ENCODE measurements at regions not wholly inside any gene's neighbourhood (a gene's known extent, or its start where the extent isn't known, plus 50 kb on each side); places are given as distances from the start of the nearest gene placed in this dataset.

DNA sequence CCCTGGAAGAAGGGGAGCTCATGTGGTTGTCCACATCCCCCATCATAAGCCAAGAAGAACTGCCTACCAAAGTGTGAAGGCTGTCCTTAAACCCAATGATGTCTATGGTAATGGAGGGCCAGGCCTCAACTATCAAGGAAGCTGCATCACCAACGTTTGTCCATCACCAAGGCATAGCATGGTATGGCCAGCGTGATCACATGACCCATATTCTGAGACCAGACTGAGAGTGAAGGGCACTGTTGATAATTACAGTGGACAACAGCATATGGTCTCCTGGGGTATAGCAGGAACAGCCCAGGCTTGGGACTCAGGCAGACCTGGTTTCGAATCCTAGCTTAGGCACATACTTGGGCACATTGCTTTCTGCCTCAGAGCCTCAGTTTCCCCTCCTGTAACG is 218.2 kb upstream of the RREB1 start:
- Histone ChIP-seq H3K36me3 (replicated peaks; ENCODE audit: control insufficient read depth, insufficient read depth, low read length) (no peaks in the 10 kb centered on the region), H3K27me3 (ENCODE audit: control insufficient read depth, insufficient read depth, low read length) (no peaks in the 10 kb centered on the region), H3K4me3 (ENCODE audit: insufficient read depth, low read depth, low read length) (no peak overlapping the region)
- DNase-seq = no peak

DNA sequence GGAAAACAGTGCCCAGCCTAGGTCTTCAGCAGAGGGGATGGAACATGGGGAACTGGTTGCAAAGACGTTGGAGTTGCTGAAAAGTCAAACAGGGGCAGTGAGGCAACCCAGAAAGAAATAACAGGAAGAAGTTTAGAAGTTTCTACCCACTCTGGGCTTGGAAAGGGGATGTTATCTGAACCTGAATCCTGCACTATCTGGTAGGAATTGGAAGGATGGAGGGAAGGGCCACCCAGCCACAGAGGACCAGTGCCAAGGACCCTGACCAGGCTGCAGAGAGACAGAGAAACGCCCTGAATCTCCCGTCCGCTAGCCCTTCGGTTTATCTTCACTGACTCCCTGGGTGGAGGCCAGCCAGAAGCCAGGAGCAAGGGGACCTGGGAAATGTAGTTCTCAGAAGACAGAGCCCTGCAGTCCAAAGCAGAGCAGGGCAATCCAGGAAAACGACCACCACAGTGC is 217.3 kb upstream of the RREB1 start:
- peak; percentile 66 for DNase-seq
- H3K36me3 ChIP-seq (replicated peaks; ENCODE audit: control insufficient read depth, insufficient read depth, low read length) = no peaks in the 10 kb centered on the region
- no peak overlapping the region for H3K4me3 ChIP-seq (ENCODE audit: insufficient read depth, low read depth, low read length)
- H3K27me3 ChIP-seq (ENCODE audit: control insufficient read depth, insufficient read depth, low read length) = no peaks in the 10 kb centered on the region

- H3K4me3 ChIP-seq (ENCODE audit: insufficient read depth, low read depth, low read length) = no peak overlapping the region
- peak; percentile 47 for DNase-seq
- H3K36me3 ChIP-seq (replicated peaks; ENCODE audit: control insufficient read depth, insufficient read depth, low read length) = no peaks in the 10 kb centered on the region
- H3K27me3 ChIP-seq (ENCODE audit: control insufficient read depth, insufficient read depth, low read length) = no peaks in the 10 kb centered on the region
Observed at GRCh38 chr6:6891125-6891721, 216.5 kb upstream of the RREB1 start.

DNA sequence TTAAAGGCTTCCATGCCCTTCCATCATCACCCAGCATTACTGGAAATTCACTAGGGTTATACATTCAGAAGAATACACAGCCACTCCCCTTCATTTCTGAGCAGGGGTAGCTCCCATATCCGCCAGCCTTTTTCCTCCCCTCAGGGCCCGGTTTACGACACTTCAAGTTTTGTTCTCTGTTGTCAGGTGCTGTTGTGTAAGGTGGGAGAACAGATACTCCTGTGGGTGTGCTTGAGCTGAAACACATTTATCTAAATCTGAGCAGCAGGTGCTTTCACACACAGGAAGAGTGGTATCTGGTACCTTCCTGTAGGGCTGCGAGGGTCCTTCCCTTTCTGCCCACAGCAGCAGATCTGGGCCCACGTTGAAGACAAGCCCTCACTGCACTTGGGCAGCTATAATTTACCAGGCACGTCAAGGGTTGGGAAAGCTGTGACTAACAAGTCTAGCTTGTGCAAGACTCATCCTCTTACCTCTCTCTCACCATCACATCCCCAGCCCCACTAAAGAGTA is 215.8 kb upstream of the RREB1 start:
- Histone ChIP-seq H3K36me3 (replicated peaks; ENCODE audit: control insufficient read depth, insufficient read depth, low read length) (no peaks in the 10 kb centered on the region), H3K4me3 (ENCODE audit: insufficient read depth, low read depth, low read length) (no peak overlapping the region)

DNA sequence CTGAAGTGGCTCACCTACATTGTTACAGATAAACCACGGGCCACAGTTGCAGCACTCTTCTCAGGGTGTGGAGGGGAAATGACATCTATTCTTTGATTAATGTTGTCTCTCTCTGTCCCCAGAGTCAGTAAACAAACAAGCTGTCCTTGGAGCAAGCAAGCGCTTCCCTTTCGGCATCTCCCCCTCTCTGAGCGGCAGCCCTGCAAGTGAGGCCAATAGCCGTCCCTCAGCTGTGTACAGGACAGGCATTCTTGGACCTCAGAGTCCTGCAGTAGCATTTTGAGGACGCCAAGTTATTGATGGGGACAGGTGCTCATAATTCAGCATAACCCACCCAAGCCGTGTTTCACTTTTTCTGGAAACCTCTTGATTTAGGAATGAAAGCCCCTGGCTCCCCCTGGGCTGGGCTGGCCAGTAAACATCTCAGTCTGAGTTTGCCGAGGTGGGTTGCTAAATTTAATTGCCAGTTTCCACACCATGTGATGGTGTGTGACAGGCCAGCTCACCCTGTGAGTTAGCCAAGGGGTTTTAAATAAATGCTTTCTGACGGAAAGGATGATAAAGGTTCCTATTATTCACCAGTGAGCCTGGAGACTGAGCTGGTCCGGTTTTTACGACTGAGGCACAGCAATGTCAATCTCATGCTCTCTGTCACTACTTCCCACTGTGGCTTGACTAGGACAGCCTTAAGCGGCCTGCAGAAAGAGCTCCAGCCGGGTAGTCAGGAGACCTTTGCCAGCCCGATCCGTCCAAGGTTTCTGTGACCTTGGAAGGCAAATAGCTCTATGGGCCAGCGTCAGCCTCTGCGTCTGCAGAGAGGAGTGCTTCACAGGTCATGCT is 214.8 kb upstream of the RREB1 start:
- Histone ChIP-seq H3K27me3 (ENCODE audit: control insufficient read depth, insufficient read depth, low read length) (no peaks in the 10 kb centered on the region), H3K36me3 (replicated peaks; ENCODE audit: control insufficient read depth, insufficient read depth, low read length) (no peaks in the 10 kb centered on the region), H3K4me3 (ENCODE audit: insufficient read depth, low read depth, low read length) (no peak overlapping the region)
- no peak for DNase-seq

More for the DNA sequence above, 215.8 kb upstream of the RREB1 start:
- no peak for DNase-seq
- H3K27me3 ChIP-seq (ENCODE audit: control insufficient read depth, insufficient read depth, low read length) = no peaks in the 10 kb centered on the region

- H3K27me3 ChIP-seq (ENCODE audit: control insufficient read depth, insufficient read depth, low read length) = no peaks in the 10 kb centered on the region
- no peak overlapping the region for H3K4me3 ChIP-seq (ENCODE audit: insufficient read depth, low read depth, low read length)
- H3K36me3 ChIP-seq (replicated peaks; ENCODE audit: control insufficient read depth, insufficient read depth, low read length) = no peaks in the 10 kb centered on the region
- DNase-seq = no peak
Observed at GRCh38 chr6:6893701-6894100, 214.1 kb upstream of the RREB1 start.

GRCh38 chr6:6895929-6896328 is 211.8 kb upstream of the RREB1 start:
- DNase-seq = no peak
- Histone ChIP-seq H3K36me3 (replicated peaks; ENCODE audit: control insufficient read depth, insufficient read depth, low read length) (no peaks in the 10 kb centered on the region), H3K4me3 (ENCODE audit: insufficient read depth, low read depth, low read length) (no peak overlapping the region), H3K27me3 (ENCODE audit: control insufficient read depth, insufficient read depth, low read length) (no peaks in the 10 kb centered on the region)

GRCh38 chr6:6897140-6897539 is 210.6 kb upstream of the RREB1 start:
- no peaks in the 10 kb centered on the region for H3K36me3 ChIP-seq (replicated peaks; ENCODE audit: control insufficient read depth, insufficient read depth, low read length)
- DNase-seq = no peak
- no peaks in the 10 kb centered on the region for H3K27me3 ChIP-seq (ENCODE audit: control insufficient read depth, insufficient read depth, low read length)
- H3K4me3 ChIP-seq (ENCODE audit: insufficient read depth, low read depth, low read length) = no peak overlapping the region

- Histone ChIP-seq H3K27me3 (ENCODE audit: control insufficient read depth, insufficient read depth, low read length) (no peaks in the 10 kb centered on the region), H3K4me3 (ENCODE audit: insufficient read depth, low read depth, low read length) (no peak overlapping the region), H3K36me3 (replicated peaks; ENCODE audit: control insufficient read depth, insufficient read depth, low read length) (no peaks in the 10 kb centered on the region)
- no peak for DNase-seq
Observed at GRCh38 chr6:6900569-6901204, 207.1 kb upstream of the RREB1 start.

- DNase-seq = no peak
- Histone ChIP-seq H3K36me3 (replicated peaks; ENCODE audit: control insufficient read depth, insufficient read depth, low read length) (no peaks in the 10 kb centered on the region), H3K27me3 (ENCODE audit: control insufficient read depth, insufficient read depth, low read length) (no peaks in the 10 kb centered on the region), H3K4me3 (ENCODE audit: insufficient read depth, low read depth, low read length) (no peak overlapping the region)
Observed at GRCh38 chr6:6901205-6901719, 206.5 kb upstream of the RREB1 start.

GRCh38 chr6:6901945-6902344 is 205.8 kb upstream of the RREB1 start:
- Histone ChIP-seq H3K4me3 (ENCODE audit: insufficient read depth, low read depth, low read length) (no peak overlapping the region), H3K27me3 (ENCODE audit: control insufficient read depth, insufficient read depth, low read length) (no peaks in the 10 kb centered on the region), H3K36me3 (replicated peaks; ENCODE audit: control insufficient read depth, insufficient read depth, low read length) (no peaks in the 10 kb centered on the region)
- DNase-seq = no peak

DNA sequence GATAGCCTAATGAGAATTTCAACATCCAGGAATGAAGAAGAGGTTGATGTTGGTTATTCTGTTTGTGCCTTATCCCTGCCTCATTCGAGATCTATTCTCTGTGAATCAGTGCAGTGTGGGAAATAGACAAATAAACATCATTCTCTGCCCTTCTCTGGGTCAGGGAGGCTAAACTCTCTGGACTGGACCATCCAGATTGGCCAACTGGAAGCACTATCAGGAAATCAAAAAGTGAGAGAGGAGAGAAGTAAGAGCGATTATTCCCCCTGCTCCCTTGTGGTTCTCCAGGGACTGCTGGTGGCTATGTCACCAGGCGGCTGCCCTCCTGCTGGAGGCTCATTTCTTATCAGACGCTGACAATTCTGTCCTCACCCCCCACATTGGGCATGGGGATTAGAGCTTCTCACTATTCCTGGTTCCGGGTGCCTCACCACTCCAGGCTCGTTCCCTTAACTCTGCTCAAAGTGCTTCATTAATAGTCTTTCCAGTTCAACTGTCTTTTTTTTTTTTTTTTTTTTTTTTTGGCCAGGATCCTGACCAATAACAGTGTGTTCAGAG is 201.7 kb upstream of the RREB1 start:
- no peak for DNase-seq
- H3K36me3 ChIP-seq (replicated peaks; ENCODE audit: control insufficient read depth, insufficient read depth, low read length) = no peaks in the 10 kb centered on the region
- H3K27me3 ChIP-seq (ENCODE audit: control insufficient read depth, insufficient read depth, low read length) = no peaks in the 10 kb centered on the region
- no peak overlapping the region for H3K4me3 ChIP-seq (ENCODE audit: insufficient read depth, low read depth, low read length)

DNA sequence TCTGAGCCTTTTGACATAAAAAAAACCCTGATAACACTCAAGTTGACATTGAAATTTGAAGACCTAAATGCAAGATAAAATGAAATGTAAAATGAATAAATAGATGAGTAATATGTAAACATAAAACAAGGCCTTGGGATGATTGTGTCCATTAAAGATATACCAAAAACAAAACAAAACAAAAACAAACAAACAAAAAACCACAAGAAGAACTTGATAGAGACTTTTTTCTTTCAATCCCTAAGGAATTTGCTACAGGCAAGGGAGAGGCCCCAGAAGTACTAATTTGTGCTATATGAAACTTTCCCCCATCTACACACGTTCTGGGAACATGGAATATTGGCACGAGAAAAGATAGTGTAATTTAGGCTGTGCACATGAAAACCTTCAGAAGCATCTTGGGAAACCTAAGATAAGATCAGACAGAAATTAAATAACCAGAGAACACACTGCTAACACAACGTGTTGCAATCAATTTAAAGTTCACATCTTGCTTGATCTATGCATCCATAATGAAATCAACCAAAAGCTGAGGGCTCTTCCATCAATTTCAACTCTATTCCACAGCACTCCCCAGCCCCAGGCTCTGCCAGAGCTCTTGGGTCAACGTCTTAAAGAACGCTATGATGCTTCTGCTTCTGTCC is 201.1 kb upstream of the RREB1 start:
- Histone ChIP-seq H3K36me3 (replicated peaks; ENCODE audit: control insufficient read depth, insufficient read depth, low read length) (no peaks in the 10 kb centered on the region), H3K27me3 (ENCODE audit: control insufficient read depth, insufficient read depth, low read length) (no peaks in the 10 kb centered on the region), H3K4me3 (ENCODE audit: insufficient read depth, low read depth, low read length) (no peak overlapping the region)
- DNase-seq = no peak

DNA sequence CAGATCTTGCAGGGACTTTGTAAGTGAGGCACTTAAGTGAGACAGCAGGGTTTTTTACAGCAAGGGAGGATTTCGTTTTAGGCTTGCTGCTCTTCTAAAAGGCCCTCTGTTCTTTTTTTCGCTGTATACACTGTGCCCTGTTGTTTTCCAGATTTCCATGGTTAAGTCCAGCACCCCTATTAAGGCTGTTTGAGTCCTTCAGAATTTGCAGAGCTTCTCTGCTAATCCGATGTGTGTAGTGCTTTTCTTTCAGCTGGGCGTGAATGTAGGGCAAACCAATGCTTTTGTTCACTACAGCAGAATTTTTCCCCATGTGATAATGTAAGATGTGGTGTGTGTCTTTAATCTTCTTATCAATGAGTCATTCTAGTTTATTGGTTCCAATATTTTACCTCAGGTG is 200.5 kb upstream of the RREB1 start:
- Histone ChIP-seq H3K27me3 (ENCODE audit: control insufficient read depth, insufficient read depth, low read length) (no peaks in the 10 kb centered on the region), H3K36me3 (replicated peaks; ENCODE audit: control insufficient read depth, insufficient read depth, low read length) (no peaks in the 10 kb centered on the region), H3K4me3 (ENCODE audit: insufficient read depth, low read depth, low read length) (no peak overlapping the region)
- DNase-seq = no peak
